ENCODE measurements at regions not wholly inside any gene's neighbourhood (a gene's known extent, or its start where the extent isn't known, plus 50 kb on each side); places are given as distances from the start of the nearest gene placed in this dataset.
A peak's percentile ranks its signal among the peaks of the same experiment; 100 is the strongest.

- Histone ChIP-seq H3K9ac (ENCODE audit: insufficient read depth, low read depth, low read length) (no peak overlapping the region), H4K20me1 (ENCODE audit: insufficient read depth, low read length) (no peaks in the 10 kb centered on the region), H3K36me3 (replicated peaks in 1 of 2; ENCODE audit: control insufficient read depth in 1 of 2, insufficient read depth in 2 of 2, low read length in 2 of 2) (no peaks in the 10 kb centered on the region), H3K27me3 (ENCODE audit: control insufficient read depth in 1 of 2, insufficient read depth in 2 of 2, low read length in 2 of 2) (no peaks in the 10 kb centered on the region), H2AFZ (ENCODE audit: low read length) (no peak overlapping the region), H3K79me2 (ENCODE audit: insufficient read depth, low read length) (no peaks in the 10 kb centered on the region), H3K27ac (ENCODE audit: extremely low read length, insufficient read depth, low read length) (no peak overlapping the region), H3K4me3 (replicated peaks in 1 of 3; ENCODE audit: insufficient read depth in 1 of 3, low read depth in 2 of 3, low read length in 3 of 3) (no peak overlapping the region), H3K4me1 (ENCODE audit: insufficient read depth, low read length) (no peaks in the 10 kb centered on the region), H3K9me3 (ENCODE audit: low read length) (no peaks in the 10 kb centered on the region), H3K4me2 (ENCODE audit: low read depth, low read length) (no peak overlapping the region)
- in situ Hi-C loops (cut with HindIII; ENCODE audit: extremely low pct_ligation_motif_present, low pct_unique_long_range_greater_than_20kb) (no loop called here), intact Hi-C loops (cut with micrococcal nuclease; ENCODE audit: unreplicated experiment) (no loop called here)
- CTCF ChIA-PET (ENCODE audit: low intra/inter-chr PET ratio, low total read pairs) = no interaction called here
- DNase-seq (ENCODE audit: low spot score) = no peak
- BruUV-seq (replicated peaks) = no TSS peak
- FAIRE-seq = no peak
- POLR2A ChIA-PET = no interaction called here
- no peak for ATAC-seq
- TF ChIP-seq CREB1 (IDR thresholded peaks at IDR 0.05) = peak; percentile 88
- no peak for TF ChIP-seq CREB1 (CRISPR knock-in tag; IDR thresholded peaks at IDR 0.05)
- TF ChIP-seq ATF7 (IDR thresholded peaks at IDR 0.05) = peak; percentile 95
- TF ChIP-seq ATF7 (CRISPR knock-in tag; IDR thresholded peaks at IDR 0.05) = no peak
- TF ChIP-seq, protein P1, sequence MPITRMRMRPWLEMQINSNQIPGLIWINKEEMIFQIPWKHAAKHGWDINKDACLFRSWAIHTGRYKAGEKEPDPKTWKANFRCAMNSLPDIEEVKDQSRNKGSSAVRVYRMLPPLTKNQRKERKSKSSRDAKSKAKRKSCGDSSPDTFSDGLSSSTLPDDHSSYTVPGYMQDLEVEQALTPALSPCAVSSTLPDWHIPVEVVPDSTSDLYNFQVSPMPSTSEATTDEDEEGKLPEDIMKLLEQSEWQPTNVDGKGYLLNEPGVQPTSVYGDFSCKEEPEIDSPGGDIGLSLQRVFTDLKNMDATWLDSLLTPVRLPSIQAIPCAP (CRISPR knock-in tag; IDR thresholded peaks at IDR 0.05; ENCODE audit: low read depth) = no peak
- no peak for TF ChIP-seq HNRNPLL (IDR thresholded peaks at IDR 0.05; ENCODE audit: low read depth, low read length, poor library complexity, severe bottlenecking)
- WGBS (ENCODE audit: low lambda C conversion rate) = 27% methylated on average over 3 of the region's 3 CpGs
Observed at GRCh38 chr5:102069974-102070373, 226.1 kb downstream of the SLCO4C1 start.

- Histone ChIP-seq H3K27ac (ENCODE audit: extremely low read length, insufficient read depth, low read length) (no peak overlapping the region), H3K9ac (ENCODE audit: insufficient read depth, low read depth, low read length) (no peak overlapping the region), H3K4me1 (ENCODE audit: insufficient read depth, low read length) (no peaks in the 10 kb centered on the region), H3K36me3 (replicated peaks in 1 of 2; ENCODE audit: control insufficient read depth in 1 of 2, insufficient read depth in 2 of 2, low read length in 2 of 2) (no peaks in the 10 kb centered on the region), H3K4me3 (replicated peaks in 1 of 3; ENCODE audit: insufficient read depth in 1 of 3, low read depth in 2 of 3, low read length in 3 of 3) (no peak overlapping the region), H3K9me3 (ENCODE audit: low read length) (no peaks in the 10 kb centered on the region), H4K20me1 (ENCODE audit: insufficient read depth, low read length) (no peaks in the 10 kb centered on the region), H3K27me3 (ENCODE audit: control insufficient read depth in 1 of 2, insufficient read depth in 2 of 2, low read length in 2 of 2) (no peaks in the 10 kb centered on the region), H3K79me2 (ENCODE audit: insufficient read depth, low read length) (no peaks in the 10 kb centered on the region), H2AFZ (ENCODE audit: low read length) (no peak overlapping the region), H3K4me2 (ENCODE audit: low read depth, low read length) (no peak overlapping the region)
- TF ChIP-seq ZNF580 (CRISPR knock-in tag; IDR thresholded peaks at IDR 0.05; ENCODE audit: borderline replicate concordance, low read depth) = no peak
- TF ChIP-seq ZNF549 (CRISPR knock-in tag; IDR thresholded peaks at IDR 0.05) = no peak
- in situ Hi-C loops (cut with HindIII; ENCODE audit: extremely low pct_ligation_motif_present, low pct_unique_long_range_greater_than_20kb) = no loop called here
- no peak for FAIRE-seq
- DNase-seq (ENCODE audit: low spot score) = no peak
- WGBS (ENCODE audit: low lambda C conversion rate) = 2% methylated on average over 3 of the region's 3 CpGs
- ChIA-PET POLR2A (no interaction called here), CTCF (ENCODE audit: low intra/inter-chr PET ratio, low total read pairs) (no interaction called here)
- BruUV-seq (replicated peaks) = no TSS peak
- no peak for ATAC-seq
- intact Hi-C loops (cut with micrococcal nuclease; ENCODE audit: unreplicated experiment) = no loop called here
Observed at GRCh38 chr5:102068870-102069269, 227.2 kb downstream of the SLCO4C1 start.
